22Rv1 (cell line): ENCODE measurements at regions not wholly inside any gene's neighbourhood (a gene's known extent, or its start where the extent isn't known, plus 50 kb on each side); places are given as distances from the start of the nearest gene placed in this dataset.

Experiments used
- ZFX ChIP-seq: fragments of 450-650 bp; IDR thresholded peaks from 2 replicates; pipeline ENCODE4 v1.6.1; 2017; ENCODE audit warnings: antibody characterized with exemption, borderline replicate concordance
- TF ChIP-seq, protein P1 (sequence below): fragments of 450-650 bp; IDR thresholded peaks from 2 replicates; pipeline ENCODE4 v1.5.1; 2017; ENCODE audit warnings: mild to moderate bottlenecking

DNA sequence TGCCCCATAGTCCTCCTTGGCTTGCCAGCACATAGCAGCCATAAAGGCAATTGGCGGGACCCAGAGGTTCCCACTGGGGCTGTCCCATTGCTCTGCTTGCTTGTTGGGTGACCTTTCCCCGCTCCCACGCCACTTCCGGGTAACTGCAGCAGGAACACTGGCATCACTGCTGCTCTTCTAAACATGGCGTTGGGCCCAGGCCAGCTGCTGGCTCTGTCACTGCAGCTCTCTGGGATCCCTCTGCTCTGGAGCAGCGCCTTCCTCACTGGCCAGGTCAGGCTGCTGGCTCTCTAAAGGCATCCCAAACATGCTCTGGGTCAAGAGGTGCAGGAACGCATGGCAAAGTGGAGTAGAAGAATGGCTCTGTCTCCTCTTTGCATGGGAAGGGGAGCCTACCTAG is 92.9 kb downstream of the DRD1 start:
- TF ChIP-seq, protein P1, sequence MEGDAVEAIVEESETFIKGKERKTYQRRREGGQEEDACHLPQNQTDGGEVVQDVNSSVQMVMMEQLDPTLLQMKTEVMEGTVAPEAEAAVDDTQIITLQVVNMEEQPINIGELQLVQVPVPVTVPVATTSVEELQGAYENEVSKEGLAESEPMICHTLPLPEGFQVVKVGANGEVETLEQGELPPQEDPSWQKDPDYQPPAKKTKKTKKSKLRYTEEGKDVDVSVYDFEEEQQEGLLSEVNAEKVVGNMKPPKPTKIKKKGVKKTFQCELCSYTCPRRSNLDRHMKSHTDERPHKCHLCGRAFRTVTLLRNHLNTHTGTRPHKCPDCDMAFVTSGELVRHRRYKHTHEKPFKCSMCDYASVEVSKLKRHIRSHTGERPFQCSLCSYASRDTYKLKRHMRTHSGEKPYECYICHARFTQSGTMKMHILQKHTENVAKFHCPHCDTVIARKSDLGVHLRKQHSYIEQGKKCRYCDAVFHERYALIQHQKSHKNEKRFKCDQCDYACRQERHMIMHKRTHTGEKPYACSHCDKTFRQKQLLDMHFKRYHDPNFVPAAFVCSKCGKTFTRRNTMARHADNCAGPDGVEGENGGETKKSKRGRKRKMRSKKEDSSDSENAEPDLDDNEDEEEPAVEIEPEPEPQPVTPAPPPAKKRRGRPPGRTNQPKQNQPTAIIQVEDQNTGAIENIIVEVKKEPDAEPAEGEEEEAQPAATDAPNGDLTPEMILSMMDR, result no peak
- TF ChIP-seq ZFX, result no peak
